A673 (cell line): ENCODE measurements at regions not wholly inside any gene's neighbourhood (a gene's known extent, or its start where the extent isn't known, plus 50 kb on each side); places are given as distances from the start of the nearest gene placed in this dataset.

Experiments
- EZH2 ChIP-seq: fragments of 200-600 bp; sonication (generic); IDR thresholded peaks from 2 replicates; pipeline ENCODE4 v1.6.1; 2017; ENCODE audit warnings: borderline replicate concordance, low read depth, mild to moderate bottlenecking, mixed read lengths, antibody characterized with exemption, low read length; ENCODE audit not compliant: poor library complexity, severe bottlenecking
- TF ChIP-seq, protein P1 (sequence below): fragments of 300-800, 200-600 bp; sonication (generic); conservative IDR thresholded peaks from 2 replicates; pipeline ENCODE4 v1.5.1; 2017; ENCODE audit warnings: low read depth, mild to moderate bottlenecking, antibody characterized with exemption, low read length, moderate library complexity, mixed read lengths

- TF ChIP-seq, protein P1, sequence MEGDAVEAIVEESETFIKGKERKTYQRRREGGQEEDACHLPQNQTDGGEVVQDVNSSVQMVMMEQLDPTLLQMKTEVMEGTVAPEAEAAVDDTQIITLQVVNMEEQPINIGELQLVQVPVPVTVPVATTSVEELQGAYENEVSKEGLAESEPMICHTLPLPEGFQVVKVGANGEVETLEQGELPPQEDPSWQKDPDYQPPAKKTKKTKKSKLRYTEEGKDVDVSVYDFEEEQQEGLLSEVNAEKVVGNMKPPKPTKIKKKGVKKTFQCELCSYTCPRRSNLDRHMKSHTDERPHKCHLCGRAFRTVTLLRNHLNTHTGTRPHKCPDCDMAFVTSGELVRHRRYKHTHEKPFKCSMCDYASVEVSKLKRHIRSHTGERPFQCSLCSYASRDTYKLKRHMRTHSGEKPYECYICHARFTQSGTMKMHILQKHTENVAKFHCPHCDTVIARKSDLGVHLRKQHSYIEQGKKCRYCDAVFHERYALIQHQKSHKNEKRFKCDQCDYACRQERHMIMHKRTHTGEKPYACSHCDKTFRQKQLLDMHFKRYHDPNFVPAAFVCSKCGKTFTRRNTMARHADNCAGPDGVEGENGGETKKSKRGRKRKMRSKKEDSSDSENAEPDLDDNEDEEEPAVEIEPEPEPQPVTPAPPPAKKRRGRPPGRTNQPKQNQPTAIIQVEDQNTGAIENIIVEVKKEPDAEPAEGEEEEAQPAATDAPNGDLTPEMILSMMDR: no peak
- no peak for TF ChIP-seq EZH2
Measured at GRCh38 chr1:213715182-213715581, 272.6 kb upstream of the PROX1 start.
